ENCODE measurements at regions not wholly inside any gene's neighbourhood (a gene's known extent, or its start where the extent isn't known, plus 50 kb on each side); places are given as distances from the start of the nearest gene placed in this dataset.

GRCh38 chr9:104313396-104314110 lies 190.5 kb upstream of the OR13F1 start:
- TF ChIP-seq CTCF (IDR thresholded peaks at IDR 0.05; ENCODE audit: low read length) (no peak), EZH2 (IDR thresholded peaks at IDR 0.05; ENCODE audit: borderline replicate concordance, low read length) (no peak)
